ENCODE measurements at regions not wholly inside any gene's neighbourhood (a gene's known extent, or its start where the extent isn't known, plus 50 kb on each side); places are given as distances from the start of the nearest gene placed in this dataset.

DNA sequence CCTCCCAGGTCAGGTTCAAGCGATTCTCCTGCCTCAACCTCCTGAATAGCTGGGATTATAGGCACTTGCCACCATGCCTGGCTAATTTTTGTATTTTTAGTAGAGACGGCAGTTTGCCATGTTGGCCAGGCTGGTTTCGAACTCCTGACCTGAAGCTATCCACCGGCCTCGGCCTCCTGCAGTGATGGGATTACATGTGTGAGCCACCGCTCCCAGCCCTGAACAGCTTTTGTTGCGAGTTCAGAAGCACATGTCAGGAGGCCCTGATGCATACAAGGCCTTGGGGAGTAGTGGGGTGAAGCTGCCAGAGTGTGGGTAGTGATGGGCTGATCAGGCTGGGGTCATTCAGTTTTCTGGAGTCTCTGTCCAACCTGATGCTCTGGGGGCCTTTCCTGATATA is 117.0 kb upstream of the C11orf87 start:
- H3K36me3 ChIP-seq (ENCODE audit: control insufficient read depth, insufficient read depth, low read length) = no peaks in the 10 kb centered on the region
- POLR2A ChIA-PET = no interaction called here
- Mint-ChIP-seq H3K4me3 (ENCODE audit: unreplicated experiment) (no peak overlapping the region), H3K27me3 (ENCODE audit: insufficient read depth, unreplicated experiment) (peaks cover 2% of the 10 kb centered on the region), H3K9me3 (ENCODE audit: unreplicated experiment) (no peaks in the 10 kb centered on the region), H3K27ac (ENCODE audit: unreplicated experiment) (no peak overlapping the region), H3K4me1 (ENCODE audit: low read depth, unreplicated experiment) (peaks cover 21% of the 10 kb centered on the region), H3K36me3 (ENCODE audit: insufficient read depth, unreplicated experiment) (no peaks in the 10 kb centered on the region)
- no peak for DNase-seq
- H3K4me1 ChIP-seq = no peaks in the 10 kb centered on the region
- no TSS peak for BruUV-seq (replicated peaks)
- no peaks in the 10 kb centered on the region for H3K27me3 ChIP-seq (replicated peaks; ENCODE audit: control insufficient read depth, insufficient read depth, low read length)
- intact Hi-C loops (cut with micrococcal nuclease; ENCODE audit: unreplicated experiment) = no loop called here
- TF ChIP-seq, protein P1, sequence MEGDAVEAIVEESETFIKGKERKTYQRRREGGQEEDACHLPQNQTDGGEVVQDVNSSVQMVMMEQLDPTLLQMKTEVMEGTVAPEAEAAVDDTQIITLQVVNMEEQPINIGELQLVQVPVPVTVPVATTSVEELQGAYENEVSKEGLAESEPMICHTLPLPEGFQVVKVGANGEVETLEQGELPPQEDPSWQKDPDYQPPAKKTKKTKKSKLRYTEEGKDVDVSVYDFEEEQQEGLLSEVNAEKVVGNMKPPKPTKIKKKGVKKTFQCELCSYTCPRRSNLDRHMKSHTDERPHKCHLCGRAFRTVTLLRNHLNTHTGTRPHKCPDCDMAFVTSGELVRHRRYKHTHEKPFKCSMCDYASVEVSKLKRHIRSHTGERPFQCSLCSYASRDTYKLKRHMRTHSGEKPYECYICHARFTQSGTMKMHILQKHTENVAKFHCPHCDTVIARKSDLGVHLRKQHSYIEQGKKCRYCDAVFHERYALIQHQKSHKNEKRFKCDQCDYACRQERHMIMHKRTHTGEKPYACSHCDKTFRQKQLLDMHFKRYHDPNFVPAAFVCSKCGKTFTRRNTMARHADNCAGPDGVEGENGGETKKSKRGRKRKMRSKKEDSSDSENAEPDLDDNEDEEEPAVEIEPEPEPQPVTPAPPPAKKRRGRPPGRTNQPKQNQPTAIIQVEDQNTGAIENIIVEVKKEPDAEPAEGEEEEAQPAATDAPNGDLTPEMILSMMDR (IDR thresholded peaks at IDR 0.05; ENCODE audit: insufficient read depth in 1 of 2, low read depth in 1 of 2, low read length in 1 of 2, severe bottlenecking in 1 of 2, unreplicated experiment in 1 of 2) = no peak
- H3K9me3 ChIP-seq = no peaks in the 10 kb centered on the region
- no peak overlapping the region for H3K4me3 ChIP-seq (ENCODE audit: low read depth, low read length)
- CTCF ChIA-PET = no interaction called here

DNA sequence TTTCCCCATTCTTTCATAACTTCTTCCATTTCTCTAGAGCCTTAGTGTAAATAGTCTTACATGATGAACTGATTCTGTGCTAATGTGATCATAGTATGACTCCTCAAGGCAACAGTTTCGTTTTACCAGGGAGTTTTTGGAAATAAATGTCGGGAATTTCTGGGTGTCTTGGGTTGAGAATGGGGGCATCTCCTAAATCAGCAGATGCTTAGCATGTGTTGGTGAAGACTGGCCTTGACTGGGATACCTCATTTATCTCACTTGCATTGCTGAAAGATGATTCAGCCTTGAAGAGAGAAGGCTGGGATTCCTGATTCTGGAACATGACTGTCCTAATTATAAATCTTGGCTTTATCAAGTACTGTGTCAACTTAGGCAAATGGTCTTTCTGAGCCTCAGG is 115.7 kb upstream of the C11orf87 start:
- TF ChIP-seq, protein P1 (IDR thresholded peaks at IDR 0.05; ENCODE audit: insufficient read depth in 1 of 2, low read depth in 1 of 2, low read length in 1 of 2, severe bottlenecking in 1 of 2, unreplicated experiment in 1 of 2) = no peak
- H3K27ac Mint-ChIP-seq (ENCODE audit: unreplicated experiment) = no peak overlapping the region
- Histone ChIP-seq H3K4me1 (no peaks in the 10 kb centered on the region), H3K36me3 (ENCODE audit: control insufficient read depth, insufficient read depth, low read length) (no peaks in the 10 kb centered on the region), H3K27me3 (replicated peaks; ENCODE audit: control insufficient read depth, insufficient read depth, low read length) (no peaks in the 10 kb centered on the region), H3K9me3 (no peaks in the 10 kb centered on the region), H3K4me3 (ENCODE audit: low read depth, low read length) (no peak overlapping the region)
- no peaks in the 10 kb centered on the region for H3K9me3 Mint-ChIP-seq (ENCODE audit: unreplicated experiment)
- BruUV-seq (replicated peaks) = no TSS peak
- DNase-seq = no peak
- ChIA-PET CTCF (no interaction called here), POLR2A (no interaction called here)
- H3K4me1 Mint-ChIP-seq (ENCODE audit: low read depth, unreplicated experiment) = peaks cover 21% of the 10 kb centered on the region
- peaks cover 2% of the 10 kb centered on the region for H3K27me3 Mint-ChIP-seq (ENCODE audit: insufficient read depth, unreplicated experiment)
- intact Hi-C loops (cut with micrococcal nuclease; ENCODE audit: unreplicated experiment) = no loop called here
- H3K36me3 Mint-ChIP-seq (ENCODE audit: insufficient read depth, unreplicated experiment) = no peaks in the 10 kb centered on the region
- H3K4me3 Mint-ChIP-seq (ENCODE audit: unreplicated experiment) = no peak overlapping the region

DNA sequence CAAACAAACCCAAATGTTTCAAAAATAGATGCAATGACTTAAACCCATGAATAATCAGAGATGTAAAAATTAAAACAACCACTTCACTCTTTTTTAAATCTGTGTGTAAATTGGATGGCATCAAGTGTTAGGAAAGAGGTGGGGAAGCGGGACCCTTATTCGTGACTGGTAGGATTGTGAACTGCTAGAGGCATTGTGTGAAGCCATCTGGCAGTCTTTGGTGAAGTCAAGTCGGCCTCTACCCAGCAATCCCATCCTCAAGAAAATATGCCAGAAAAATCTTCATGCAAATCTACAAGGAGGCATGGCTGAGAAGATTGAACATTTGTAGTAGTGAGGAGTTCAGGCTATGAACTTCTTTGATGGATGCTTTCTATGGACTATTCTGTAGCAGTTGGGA is 114.6 kb upstream of the C11orf87 start:
- ChIA-PET CTCF (no interaction called here), POLR2A (no interaction called here)
- no peaks in the 10 kb centered on the region for H3K9me3 Mint-ChIP-seq (ENCODE audit: unreplicated experiment)
- H3K4me3 ChIP-seq (ENCODE audit: low read depth, low read length) = no peak overlapping the region
- peaks cover 18% of the 10 kb centered on the region for H3K4me1 Mint-ChIP-seq (ENCODE audit: low read depth, unreplicated experiment)
- DNase-seq = no peak
- H3K4me1 ChIP-seq = no peaks in the 10 kb centered on the region
- TF ChIP-seq, protein P1 (IDR thresholded peaks at IDR 0.05; ENCODE audit: insufficient read depth in 1 of 2, low read depth in 1 of 2, low read length in 1 of 2, severe bottlenecking in 1 of 2, unreplicated experiment in 1 of 2) = no peak
- BruUV-seq (replicated peaks) = no TSS peak
- H3K36me3 ChIP-seq (ENCODE audit: control insufficient read depth, insufficient read depth, low read length) = no peaks in the 10 kb centered on the region
- H3K27ac Mint-ChIP-seq (ENCODE audit: unreplicated experiment) = no peak overlapping the region
- no peaks in the 10 kb centered on the region for H3K9me3 ChIP-seq
- H3K4me3 Mint-ChIP-seq (ENCODE audit: unreplicated experiment) = no peak overlapping the region
- no peaks in the 10 kb centered on the region for H3K36me3 Mint-ChIP-seq (ENCODE audit: insufficient read depth, unreplicated experiment)
- H3K27me3 ChIP-seq (replicated peaks; ENCODE audit: control insufficient read depth, insufficient read depth, low read length) = no peaks in the 10 kb centered on the region
- intact Hi-C loops (cut with micrococcal nuclease; ENCODE audit: unreplicated experiment) = no loop called here
- peaks cover 2% of the 10 kb centered on the region for H3K27me3 Mint-ChIP-seq (ENCODE audit: insufficient read depth, unreplicated experiment)
